HepG2 (cell line): ENCODE measurements at regions not wholly inside any gene's neighbourhood (a gene's known extent, or its start where the extent isn't known, plus 50 kb on each side); places are given as distances from the start of the nearest gene placed in this dataset.
"Not testable (repeated sequence)": the region's sequence is repeated elsewhere in the genome, so short reads cannot be mapped to it uniquely, and the experiment has no call there.

Experiments
- ATAC-seq: fragments of 200-7000 bp; cut with Tn5 transposase; 3 replicates; pipeline ENCODE4 v1.9.1; 2020; ENCODE audit warnings: mild to moderate bottlenecking, moderate library complexity
- BruUV-seq: library from RNA; stranded (reverse); fragments of 400-500 nt; replicated peaks from 2 replicates; lab custom pipeline; 2021; lab: Mats Ljungman, UMichigan
- CTCF ChIA-PET: fragments of 300-600 bp; formaldehyde crosslinking; extraction: SDS; loops from one replicate; lab custom pipeline; 2021; ENCODE audit warnings: low total read pairs, inconsistent platforms, low intra/inter-chr PET ratio; lab: Yijun Ruan, JAX
- POLR2A ChIA-PET: fragments of 350-600 bp; sonication (Branson Sonifier 250); formaldehyde crosslinking; loops from one replicate; lab custom pipeline; 2020; ENCODE audit warnings: antibody characterized with exemption, inconsistent platforms; lab: Yijun Ruan, JAX
- DNase-seq: peaks from one replicate; pipeline ENCODE4 v3.0.0-alpha.2; 2015; ENCODE audit warnings: low spot score
- FAIRE-seq: peaks from 3 replicates; lab custom pipeline; 2011; peaks lifted over from hg19 to GRCh38; lab: Jason Lieb, UNC
- H2AFZ ChIP-seq: one replicate; pipeline ENCODE4 v1.6.1; 2011; ENCODE audit warnings: low read length, inconsistent platforms
- H3K27ac ChIP-seq: fragments of 300-600 bp; 3 replicates; pipeline ENCODE4 v1.8.0; 2011; ENCODE audit warnings: mixed run types, mild to moderate bottlenecking, mixed read lengths, low read length, inconsistent platforms; ENCODE audit not compliant: insufficient read depth; ENCODE audit errors: extremely low read length
- H3K27me3 ChIP-seq, 2 experiments: fragments of 200-600 bp in 1 of 2; 2 replicates in 1 of 2; 3 replicates in 1 of 2; pipeline versions ENCODE4 v1.6.0 to v1.8.0; 2011; ENCODE audit warnings: low read length in 2 of 2, mild to moderate bottlenecking in 2 of 2, moderate library complexity in 2 of 2, inconsistent platforms in 1 of 2; ENCODE audit not compliant: insufficient read depth in 2 of 2, control insufficient read depth in 1 of 2
- H3K36me3 ChIP-seq, 2 experiments: fragments of 200-600 bp in 1 of 2; replicated peaks in 1 of 2; 2 replicates in 1 of 2; 3 replicates in 1 of 2; pipeline versions ENCODE4 v1.5.1 to v1.8.0; 2011; ENCODE audit warnings: low read length in 2 of 2, inconsistent platforms in 1 of 2; ENCODE audit not compliant: insufficient read depth in 2 of 2, control insufficient read depth in 1 of 2
- H3K4me1 ChIP-seq: 2 replicates; pipeline ENCODE4 v1.5.1; 2012; ENCODE audit warnings: low read length, inconsistent platforms; ENCODE audit not compliant: insufficient read depth
- H3K4me2 ChIP-seq: 2 replicates; pipeline ENCODE4 v1.6.0; 2011; ENCODE audit warnings: low read depth, low read length, inconsistent platforms
- H3K4me3 ChIP-seq, 3 experiments: fragments of 200-600 bp in 1 of 3; sonication (generic), shearing (Covaris generic) in 1 of 3; replicated peaks in 1 of 3; 2 replicates each; pipeline ENCODE4 v1.5.1; 2011 to 2016; ENCODE audit warnings: low read length in 3 of 3, inconsistent platforms in 2 of 3, low read depth in 2 of 3, mild to moderate bottlenecking in 2 of 3, control low read depth in 1 of 3, mixed read lengths in 1 of 3; ENCODE audit not compliant: insufficient read depth in 1 of 3
- H3K79me2 ChIP-seq: one replicate; pipeline ENCODE4 v1.6.1; 2011; ENCODE audit warnings: low read length, inconsistent platforms; ENCODE audit not compliant: insufficient read depth
- H3K9ac ChIP-seq: 2 replicates; pipeline ENCODE4 v1.6.0; 2011; ENCODE audit warnings: mild to moderate bottlenecking, low read depth, low read length, inconsistent platforms; ENCODE audit not compliant: insufficient read depth
- H3K9me3 ChIP-seq: 2 replicates; pipeline ENCODE4 v1.5.1; 2012; ENCODE audit warnings: mild to moderate bottlenecking, low read length
- H4K20me1 ChIP-seq: 2 replicates; pipeline ENCODE4 v1.6.0; 2011; ENCODE audit warnings: inconsistent platforms, mild to moderate bottlenecking, low read length, moderate library complexity; ENCODE audit not compliant: insufficient read depth
- ARID5B ChIP-seq: IDR thresholded peaks from 2 replicates; pipeline ENCODE4 v1.4.0; 2020; ENCODE audit warnings: mild to moderate bottlenecking, missing genetic modification reagents
- BRF2 ChIP-seq: sonication (generic); formaldehyde crosslinking; IDR thresholded peaks from 2 replicates; pipeline ENCODE4 v1.8.1; 2022; ENCODE audit warnings: mild to moderate bottlenecking, missing genetic modification reagents
- DMAP1 ChIP-seq: IDR thresholded peaks from 2 replicates; pipeline ENCODE4 v1.6.1; 2016
- FOXA3 ChIP-seq: IDR thresholded peaks from 2 replicates; pipeline ENCODE4 v1.6.1; 2016; ENCODE audit warnings: missing genetic modification reagents, missing compliant biosample characterization
- HNRNPLL ChIP-seq: fragments of 200-400 bp; formaldehyde crosslinking; IDR thresholded peaks from 2 replicates; pipeline ENCODE4 v1.6.1; 2017; ENCODE audit warnings: mild to moderate bottlenecking, low read depth, low read length; ENCODE audit not compliant: poor library complexity, severe bottlenecking
- NFKB2 ChIP-seq: sonication (generic); formaldehyde crosslinking; IDR thresholded peaks from 2 replicates; pipeline ENCODE4 v1.4.0; 2020; ENCODE audit warnings: missing genetic modification reagents, borderline replicate concordance
- NRL ChIP-seq: sonication (generic); formaldehyde crosslinking; IDR thresholded peaks from 2 replicates; pipeline ENCODE4 v1.5.0; 2020; ENCODE audit warnings: missing genetic modification reagents, mild to moderate bottlenecking, moderate library complexity, borderline replicate concordance
- PHF21A ChIP-seq: sonication (generic); formaldehyde crosslinking; IDR thresholded peaks from 2 replicates; pipeline ENCODE4 v1.5.0; 2020; ENCODE audit warnings: mild to moderate bottlenecking, missing genetic modification reagents
- RAD21 ChIP-seq: fragments of 450-650 bp; formaldehyde crosslinking; IDR thresholded peaks from 2 replicates; pipeline ENCODE4 v1.5.0; 2020; ENCODE audit warnings: mild to moderate bottlenecking
- SP4 ChIP-seq: sonication (generic); formaldehyde crosslinking; IDR thresholded peaks from 2 replicates; pipeline ENCODE4 v1.8.1; 2023; ENCODE audit warnings: mild to moderate bottlenecking, missing genetic modification reagents
- TFDP2 ChIP-seq: sonication (generic); formaldehyde crosslinking; IDR thresholded peaks from 2 replicates; pipeline ENCODE4 v1.4.0; 2020; ENCODE audit warnings: missing genetic modification reagents
- ZEB1 ChIP-seq: IDR thresholded peaks from 2 replicates; pipeline ENCODE4 v1.6.1; 2012; ENCODE audit warnings: mild to moderate bottlenecking, low read depth, inconsistent platforms; ENCODE audit not compliant: insufficient replicate concordance
- ZNF572 ChIP-seq: sonication (generic); formaldehyde crosslinking; IDR thresholded peaks from 2 replicates; pipeline ENCODE4 v1.5.1; 2020; ENCODE audit warnings: mild to moderate bottlenecking, missing genetic modification reagents
- ZNF772 ChIP-seq: sonication (generic); formaldehyde crosslinking; IDR thresholded peaks from 2 replicates; pipeline ENCODE4 v1.5.0; 2020; ENCODE audit warnings: mild to moderate bottlenecking, missing genetic modification reagents
- WGBS: methylation state at CpG from one replicate; pipeline ENCODE4 v1.1.6; 2017; ENCODE audit warnings: low lambda C conversion rate; 5-methylcytosine and 5-hydroxymethylcytosine counted together
- in situ Hi-C: cut with HindIII; loops from 2 replicates; pipeline ENCODE4 v1.10.0; 2017; ENCODE audit warnings: low pct_unique_long_range_greater_than_20kb; ENCODE audit not compliant: extremely low pct_ligation_motif_present
- intact Hi-C: fragments of 100-400 bp; cut with micrococcal nuclease; formaldehyde crosslinking; loops from one replicate; pipeline ENCODE4 v1.10.0; 2022; ENCODE audit not compliant: unreplicated experiment

GRCh38 chr2:131801745-131802350, 274.2 kb downstream of the CCDC74A start (continued):
- TF ChIP-seq ZNF772 (CRISPR knock-in tag), result peak; percentile 39; the same call in 1 of the 2 replicates
- TF ChIP-seq FOXA3 (CRISPR knock-in tag), result peak; percentile 29; the same call in 1 of the 2 replicates
- peak; percentile 93 for TF ChIP-seq RAD21 (CRISPR knock-in tag)
- peak; percentile 44; the same call in 1 of the 2 replicates for TF ChIP-seq TFDP2 (CRISPR knock-in tag)
- peak; percentile 10; the same call in 1 of the 2 replicates for TF ChIP-seq ARID5B (CRISPR knock-in tag)
- TF ChIP-seq PHF21A (CRISPR knock-in tag), result peak; percentile 50; the same call in 1 of the 2 replicates

GRCh38 chr2:131802351-131802836, 274.7 kb downstream of the CCDC74A start:
- H3K27ac ChIP-seq, H2AFZ ChIP-seq, H3K4me1 ChIP-seq, DNase-seq, H4K20me1 ChIP-seq, FAIRE-seq, H3K27me3 ChIP-seq, H3K9me3 ChIP-seq, H3K79me2 ChIP-seq, H3K36me3 ChIP-seq, BruUV-seq, in situ Hi-C loops: not testable (repeated sequence)
- peak overlapping the region; percentile 49; the same call in 1 of the 2 replicates for H3K9ac ChIP-seq
- WGBS, result 29% methylated on average over 34 of the region's 34 CpGs
- ATAC-seq, result peak; percentile 75
- intact Hi-C loops, result loop anchor here (1.0 to 10.0 kb wide), 3 partner anchors 120 to 648 kb away; no protein-coding TSS in a partner anchor
- CTCF ChIA-PET, result interaction anchor here (0.7 to 2.0 kb wide), 5 partner anchors 30 to 648 kb away, joined by 3 to 23 read pairs (median 5); no protein-coding TSS in a partner anchor
- TF ChIP-seq BRF2 (CRISPR knock-in tag) (0 out of 2 replicates have a peak, but pooled peaks have one; percentile 1), SP4 (CRISPR knock-in tag) (0 out of 2 replicates have a peak, but pooled peaks have one; percentile 37), DMAP1 (CRISPR knock-in tag) (0 out of 2 replicates have a peak, but pooled peaks have one; percentile 21), ZNF572 (0 out of 2 replicates have a peak, but pooled peaks have one; percentile 34), NFKB2 (CRISPR knock-in tag) (peak; percentile 33; the same call in 1 of the 2 replicates), HNRNPLL (peak; percentile 22), NRL (0 out of 2 replicates have a peak, but pooled peaks have one; percentile 2), ZEB1 (peak; percentile 26)
- peak overlapping the region; percentile 36 to 65 (median 36) for H3K4me3 ChIP-seq
- POLR2A ChIA-PET, result interaction anchor here (0.8 to 1.1 kb wide), 2 partner anchors 120 to 709 kb away, joined by 3 read pairs; partner anchors contain the start of gene FAM168B
- peak overlapping the region; percentile 74 for H3K4me2 ChIP-seq
